Vagina (tissue), 2 donors: ENCODE measurements at regions not wholly inside any gene's neighbourhood (a gene's known extent, or its start where the extent isn't known, plus 50 kb on each side); places are given as distances from the start of the nearest gene placed in this dataset.
A peak's percentile ranks its signal among the peaks of the same experiment; 100 is the strongest.

Source experiments
- DNase-seq, 2 donors: peaks; one replicate each; pipeline ENCODE4 v3.0.0-alpha.2; 2017; ENCODE audit errors: extremely low spot score in 2 of 2
- H3K27ac ChIP-seq: fragments of 200-600 bp; sonication (generic); one replicate; pipeline ENCODE4 v1.5.1; 2019
- H3K27me3 ChIP-seq: fragments of 200-600 bp; sonication (generic); one replicate; pipeline ENCODE4 v1.5.1; 2019
- H3K36me3 ChIP-seq, 2 donors: fragments of 200-600 bp; sonication (generic); one replicate each; pipeline ENCODE4 v1.5.1; 2017 to 2019
- H3K4me1 ChIP-seq: fragments of 200-600 bp; sonication (generic); one replicate; pipeline ENCODE4 v1.5.1; 2019
- H3K4me3 ChIP-seq, 2 donors: fragments of 200-600 bp; sonication (generic); 1 replicate in 1 of 2; 2 replicates in 1 of 2; pipeline ENCODE4 v1.5.1; 2016 to 2019
- H3K9me3 ChIP-seq: fragments of 200-600 bp; sonication (generic); one replicate; pipeline ENCODE4 v1.5.1; 2019
- POLR2A ChIP-seq, 2 donors: fragments of 450-650 bp; IDR thresholded peaks; one replicate each; pipeline ENCODE4 v1.6.1; 2017; ENCODE audit warnings: antibody characterized with exemption in 2 of 2, mild to moderate bottlenecking in 2 of 2, moderate library complexity in 2 of 2
- POLR2AphosphoS5 ChIP-seq, 2 donors: sonication (generic); formaldehyde crosslinking; IDR thresholded peaks; one replicate each; pipeline ENCODE4 v1.9.0; 2017; ENCODE audit warnings: antibody characterized with exemption in 2 of 2, mild to moderate bottlenecking in 2 of 2, low read depth in 1 of 2; ENCODE audit not compliant: insufficient read depth in 1 of 2
- intact Hi-C: fragments of 100-400 bp; cut with DNase I; formaldehyde crosslinking; loops from one replicate; pipeline ENCODE4 v1.15.1; 2023
- TF ChIP-seq, protein P1 (sequence below), 3 experiments: fragments of 450-650 bp in 2 of 3; fragments of 200-600 bp in 1 of 3; sonication (generic) in 1 of 3; IDR thresholded peaks; one replicate each; pipeline ENCODE4 v1.5.1; 2017 to 2019; ENCODE audit warnings: antibody characterized with exemption in 3 of 3, mild to moderate bottlenecking in 2 of 3, moderate library complexity in 2 of 3

DNA sequence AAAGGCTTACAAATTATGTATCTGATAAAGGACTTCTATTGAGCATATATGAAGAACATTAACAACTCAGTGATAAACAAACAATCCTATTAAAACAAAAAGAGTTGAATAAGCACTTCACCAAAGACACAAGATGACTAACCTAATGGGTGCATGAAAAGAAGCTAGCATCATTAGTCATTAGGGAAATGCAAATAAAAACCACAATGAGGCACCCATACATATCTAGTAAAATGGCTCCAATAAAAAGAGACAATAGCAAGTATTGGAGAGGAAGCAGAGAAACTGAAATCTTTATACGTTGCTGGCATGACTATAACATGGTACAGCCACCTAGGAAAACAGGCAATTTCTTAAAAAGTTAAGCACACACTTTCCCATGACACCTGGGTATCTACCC lies 77.6 kb upstream of the ZMIZ1 start:
- Histone ChIP-seq H3K36me3 (no peaks in the 10 kb centered on the region), H3K4me3 (no peak overlapping the region), H3K4me1 (no peaks in the 10 kb centered on the region), H3K27ac (no peak overlapping the region), H3K27me3 (no peaks in the 10 kb centered on the region), H3K9me3 (no peaks in the 10 kb centered on the region)
- intact Hi-C loops: no loop called here
- TF ChIP-seq POLR2AphosphoS5 (IDR thresholded peaks at IDR 0.05; ENCODE audit: insufficient read depth in 1 of 2, low read depth in 1 of 2): peak in 1 of 2 donors; percentile 68
- TF ChIP-seq, protein P1, sequence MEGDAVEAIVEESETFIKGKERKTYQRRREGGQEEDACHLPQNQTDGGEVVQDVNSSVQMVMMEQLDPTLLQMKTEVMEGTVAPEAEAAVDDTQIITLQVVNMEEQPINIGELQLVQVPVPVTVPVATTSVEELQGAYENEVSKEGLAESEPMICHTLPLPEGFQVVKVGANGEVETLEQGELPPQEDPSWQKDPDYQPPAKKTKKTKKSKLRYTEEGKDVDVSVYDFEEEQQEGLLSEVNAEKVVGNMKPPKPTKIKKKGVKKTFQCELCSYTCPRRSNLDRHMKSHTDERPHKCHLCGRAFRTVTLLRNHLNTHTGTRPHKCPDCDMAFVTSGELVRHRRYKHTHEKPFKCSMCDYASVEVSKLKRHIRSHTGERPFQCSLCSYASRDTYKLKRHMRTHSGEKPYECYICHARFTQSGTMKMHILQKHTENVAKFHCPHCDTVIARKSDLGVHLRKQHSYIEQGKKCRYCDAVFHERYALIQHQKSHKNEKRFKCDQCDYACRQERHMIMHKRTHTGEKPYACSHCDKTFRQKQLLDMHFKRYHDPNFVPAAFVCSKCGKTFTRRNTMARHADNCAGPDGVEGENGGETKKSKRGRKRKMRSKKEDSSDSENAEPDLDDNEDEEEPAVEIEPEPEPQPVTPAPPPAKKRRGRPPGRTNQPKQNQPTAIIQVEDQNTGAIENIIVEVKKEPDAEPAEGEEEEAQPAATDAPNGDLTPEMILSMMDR (IDR thresholded peaks at IDR 0.05): no peak
- no peak for TF ChIP-seq POLR2A (IDR thresholded peaks at IDR 0.05)
- DNase-seq: no peak

DNA sequence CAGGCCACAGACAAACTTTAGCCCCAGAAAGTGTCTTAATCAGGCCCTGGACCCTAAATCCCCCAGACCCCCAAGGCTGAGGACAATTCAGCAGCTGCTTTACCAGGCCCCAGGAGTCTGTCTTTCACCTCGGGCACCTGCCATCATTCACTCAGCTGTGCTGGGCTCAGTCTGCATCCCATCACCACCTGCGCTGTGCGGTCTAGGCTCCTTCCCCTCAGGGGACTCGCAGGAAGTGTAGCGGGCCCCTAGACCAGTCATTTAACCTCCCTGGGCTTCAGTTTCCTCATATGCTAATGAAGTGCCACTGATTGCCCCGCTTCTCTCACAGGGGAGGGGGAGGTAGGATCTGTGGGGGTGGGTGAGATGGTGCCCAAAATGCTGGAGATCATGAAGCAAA lies 76.4 kb upstream of the ZMIZ1 start:
- no peak for TF ChIP-seq POLR2A (IDR thresholded peaks at IDR 0.05)
- no peak for TF ChIP-seq POLR2AphosphoS5 (IDR thresholded peaks at IDR 0.05; ENCODE audit: insufficient read depth in 1 of 2, low read depth in 1 of 2)
- TF ChIP-seq, protein P1 (IDR thresholded peaks at IDR 0.05): no peak
- no peak overlapping the region for H3K27ac ChIP-seq
- intact Hi-C loops: no loop called here

DNA sequence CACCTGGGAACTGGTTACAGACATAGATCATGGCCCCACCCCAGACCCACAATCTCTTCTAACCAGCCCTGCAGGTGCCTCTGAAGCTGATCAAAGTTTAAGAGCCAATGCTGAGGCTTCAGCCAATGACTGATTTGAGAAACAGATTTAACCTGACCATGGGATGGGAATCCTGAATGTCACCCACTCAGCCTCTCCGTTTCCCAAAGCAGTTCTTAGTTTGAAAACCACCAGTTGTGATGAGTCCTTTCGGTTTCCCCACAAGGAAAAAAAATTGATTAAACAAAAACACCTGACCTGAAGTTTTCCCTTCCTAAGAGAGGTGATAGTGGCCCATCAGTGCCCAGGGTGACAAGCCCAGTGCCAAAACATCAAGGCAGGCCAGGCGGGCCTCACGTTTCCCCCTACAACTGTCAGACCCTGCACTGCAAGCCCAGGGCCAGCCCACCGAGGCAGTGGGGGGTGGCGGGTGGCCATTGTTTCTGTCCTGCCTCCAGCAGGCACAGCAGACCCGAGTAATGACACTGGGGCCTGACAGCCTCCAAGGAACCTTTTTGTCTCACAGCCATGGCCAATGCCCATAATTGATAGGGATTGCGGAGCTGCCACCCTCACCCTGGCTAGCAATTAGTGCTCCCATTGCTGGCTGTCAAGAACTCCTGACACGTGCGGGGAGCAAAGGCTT lies 75.4 kb upstream of the ZMIZ1 start:
- Histone ChIP-seq H3K4me3 (no peak overlapping the region), H3K36me3 (no peaks in the 10 kb centered on the region), H3K27me3 (no peaks in the 10 kb centered on the region), H3K9me3 (no peaks in the 10 kb centered on the region), H3K4me1 (no peaks in the 10 kb centered on the region), H3K27ac (no peak overlapping the region)
- intact Hi-C loops: no loop called here
- no peak for TF ChIP-seq POLR2A (IDR thresholded peaks at IDR 0.05)
- TF ChIP-seq POLR2AphosphoS5 (IDR thresholded peaks at IDR 0.05; ENCODE audit: insufficient read depth in 1 of 2, low read depth in 1 of 2): no peak
- TF ChIP-seq, protein P1 (IDR thresholded peaks at IDR 0.05): no peak
- DNase-seq: no peak

More for the DNA sequence above, 76.4 kb upstream of the ZMIZ1 start:
- Histone ChIP-seq H3K27me3 (no peaks in the 10 kb centered on the region), H3K4me1 (no peaks in the 10 kb centered on the region), H3K4me3 (no peak overlapping the region), H3K9me3 (no peaks in the 10 kb centered on the region), H3K36me3 (no peaks in the 10 kb centered on the region)
- DNase-seq: no peak

DNA sequence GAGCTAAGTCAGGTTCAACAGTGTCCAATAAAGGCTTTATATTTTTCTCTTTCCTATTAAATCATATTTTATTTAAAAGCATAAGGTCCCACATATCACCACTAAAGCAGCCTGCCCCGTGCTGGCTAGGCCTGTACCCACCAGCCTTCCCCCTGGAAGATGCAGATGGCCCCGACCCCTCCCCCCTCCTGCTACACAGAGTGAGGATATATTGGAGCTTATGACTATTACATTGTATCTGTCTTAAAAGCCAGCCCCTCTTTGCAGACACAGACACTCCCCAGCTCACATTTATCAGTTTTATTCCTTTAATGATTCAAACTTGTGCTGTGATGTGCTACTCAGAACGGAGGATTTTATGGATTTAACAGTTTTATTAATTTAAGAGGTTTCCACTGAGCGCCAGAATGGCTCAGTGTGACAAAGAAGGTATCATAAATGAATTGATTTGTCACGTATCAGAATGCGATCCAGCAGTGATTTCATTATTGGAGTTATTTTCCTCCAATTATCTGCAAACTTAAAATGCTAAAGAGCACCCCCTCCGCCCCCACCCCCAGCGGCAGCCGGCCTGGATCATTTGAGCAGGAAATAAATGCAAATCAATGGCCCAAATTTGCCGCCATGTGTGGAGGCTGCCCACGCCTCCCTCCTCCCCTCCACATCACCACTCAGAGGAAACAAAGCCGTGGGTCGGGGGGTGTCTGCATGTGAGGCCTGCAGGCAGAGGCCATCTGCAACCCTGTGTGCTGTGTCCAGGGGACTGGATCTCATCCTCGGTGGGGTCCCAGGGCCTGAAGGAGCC lies 72.6 kb upstream of the ZMIZ1 start:
- no peaks in the 10 kb centered on the region for H3K27me3 ChIP-seq

More for the DNA sequence above, 72.6 kb upstream of the ZMIZ1 start:
- TF ChIP-seq POLR2A (IDR thresholded peaks at IDR 0.05) (no peak), POLR2AphosphoS5 (IDR thresholded peaks at IDR 0.05; ENCODE audit: insufficient read depth in 1 of 2, low read depth in 1 of 2) (no peak)
- TF ChIP-seq, protein P1 (IDR thresholded peaks at IDR 0.05): no peak
- intact Hi-C loops: no loop called here
- no peaks in the 10 kb centered on the region for H3K9me3 ChIP-seq
- H3K36me3 ChIP-seq: no peaks in the 10 kb centered on the region
- no peak overlapping the region for H3K27ac ChIP-seq
- no peak for DNase-seq
- no peak overlapping the region for H3K4me3 ChIP-seq
- no peaks in the 10 kb centered on the region for H3K4me1 ChIP-seq
